ENCODE measurements at regions not wholly inside any gene's neighbourhood (a gene's known extent, or its start where the extent isn't known, plus 50 kb on each side); places are given as distances from the start of the nearest gene placed in this dataset.

GRCh38 chr5:16253856-16254255 lies 74.3 kb upstream of the MARCHF11 start:
- H3K9me3 Mint-ChIP-seq (ENCODE audit: unreplicated experiment) = no peaks in the 10 kb centered on the region
- intact Hi-C loops (cut with micrococcal nuclease; ENCODE audit: unreplicated experiment) = no loop called here
- TF ChIP-seq CTCF (IDR thresholded peaks at IDR 0.05; ENCODE audit: insufficient read depth in 1 of 2, low read depth in 1 of 2, low read length in 1 of 2, severe bottlenecking in 1 of 2, unreplicated experiment in 1 of 2) = no peak

GRCh38 chr5:16245956-16246355 lies 66.4 kb upstream of the MARCHF11 start:
- Mint-ChIP-seq H3K9me3 (ENCODE audit: unreplicated experiment) (no peaks in the 10 kb centered on the region), H3K27me3 (ENCODE audit: insufficient read depth, unreplicated experiment) (peaks cover 6% of the 10 kb centered on the region), H3K36me3 (ENCODE audit: insufficient read depth, unreplicated experiment) (no peaks in the 10 kb centered on the region), H3K27ac (ENCODE audit: unreplicated experiment) (no peak overlapping the region), H3K4me3 (ENCODE audit: unreplicated experiment) (no peak overlapping the region), H3K4me1 (ENCODE audit: low read depth, unreplicated experiment) (no peaks in the 10 kb centered on the region)
- Histone ChIP-seq H3K36me3 (ENCODE audit: control insufficient read depth, insufficient read depth, low read length) (no peaks in the 10 kb centered on the region), H3K9me3 (no peaks in the 10 kb centered on the region), H3K27me3 (replicated peaks; ENCODE audit: control insufficient read depth, insufficient read depth, low read length) (no peaks in the 10 kb centered on the region; the same call in 1 of the 2 replicates), H3K4me1 (no peaks in the 10 kb centered on the region), H3K4me3 (ENCODE audit: low read depth, low read length) (no peak overlapping the region)
- no peak for DNase-seq
- ChIA-PET CTCF (no interaction called here), POLR2A (no interaction called here)
- TF ChIP-seq CTCF (IDR thresholded peaks at IDR 0.05; ENCODE audit: insufficient read depth in 1 of 2, low read depth in 1 of 2, low read length in 1 of 2, severe bottlenecking in 1 of 2, unreplicated experiment in 1 of 2) = no peak
- no TSS peak for BruUV-seq (replicated peaks)
- intact Hi-C loops (cut with micrococcal nuclease; ENCODE audit: unreplicated experiment) = loop anchor here (10.0 kb wide), 1 partner anchor 209 kb away; no protein-coding TSS in a partner anchor

More at GRCh38 chr5:16253856-16254255, 74.3 kb upstream of the MARCHF11 start:
- CTCF ChIA-PET = no interaction called here
- Histone ChIP-seq H3K36me3 (ENCODE audit: control insufficient read depth, insufficient read depth, low read length) (no peaks in the 10 kb centered on the region), H3K4me3 (ENCODE audit: low read depth, low read length) (no peak overlapping the region), H3K4me1 (peaks cover 15% of the 10 kb centered on the region; the same call in 1 of the 2 replicates), H3K9me3 (no peaks in the 10 kb centered on the region), H3K27me3 (replicated peaks; ENCODE audit: control insufficient read depth, insufficient read depth, low read length) (no peaks in the 10 kb centered on the region)
- no peak overlapping the region for H3K27ac Mint-ChIP-seq (ENCODE audit: unreplicated experiment)
- no peak for DNase-seq
- no peaks in the 10 kb centered on the region for H3K36me3 Mint-ChIP-seq (ENCODE audit: insufficient read depth, unreplicated experiment)
- POLR2A ChIA-PET = no interaction called here
- no peak overlapping the region for H3K4me3 Mint-ChIP-seq (ENCODE audit: unreplicated experiment)
- H3K27me3 Mint-ChIP-seq (ENCODE audit: insufficient read depth, unreplicated experiment) = peaks cover under 1% of the 10 kb centered on the region
- peaks cover 8% of the 10 kb centered on the region for H3K4me1 Mint-ChIP-seq (ENCODE audit: low read depth, unreplicated experiment)
- BruUV-seq (replicated peaks) = no TSS peak

GRCh38 chr5:16245249-16245648 lies 65.7 kb upstream of the MARCHF11 start:
- Histone ChIP-seq H3K27me3 (replicated peaks; ENCODE audit: control insufficient read depth, insufficient read depth, low read length) (no peaks in the 10 kb centered on the region; the same call in 1 of the 2 replicates), H3K4me1 (no peaks in the 10 kb centered on the region), H3K36me3 (ENCODE audit: control insufficient read depth, insufficient read depth, low read length) (no peaks in the 10 kb centered on the region), H3K9me3 (no peaks in the 10 kb centered on the region), H3K4me3 (ENCODE audit: low read depth, low read length) (no peak overlapping the region)
- DNase-seq = no peak
- BruUV-seq (replicated peaks) = no TSS peak
- ChIA-PET POLR2A (no interaction called here), CTCF (no interaction called here)
- Mint-ChIP-seq H3K36me3 (ENCODE audit: insufficient read depth, unreplicated experiment) (no peaks in the 10 kb centered on the region), H3K27ac (ENCODE audit: unreplicated experiment) (no peak overlapping the region), H3K27me3 (ENCODE audit: insufficient read depth, unreplicated experiment) (peaks cover 6% of the 10 kb centered on the region), H3K4me1 (ENCODE audit: low read depth, unreplicated experiment) (no peaks in the 10 kb centered on the region), H3K4me3 (ENCODE audit: unreplicated experiment) (no peak overlapping the region), H3K9me3 (ENCODE audit: unreplicated experiment) (no peaks in the 10 kb centered on the region)
- intact Hi-C loops (cut with micrococcal nuclease; ENCODE audit: unreplicated experiment) = loop anchor here (10.0 kb wide), 1 partner anchor 210 kb away; no protein-coding TSS in a partner anchor
- TF ChIP-seq CTCF (IDR thresholded peaks at IDR 0.05; ENCODE audit: insufficient read depth in 1 of 2, low read depth in 1 of 2, low read length in 1 of 2, severe bottlenecking in 1 of 2, unreplicated experiment in 1 of 2) = no peak
